ENCODE measurements at regions not wholly inside any gene's neighbourhood (a gene's known extent, or its start where the extent isn't known, plus 50 kb on each side); places are given as distances from the start of the nearest gene placed in this dataset.
"Not testable (repeated sequence)": the region's sequence is repeated elsewhere in the genome, so short reads cannot be mapped to it uniquely, and the experiment has no call there.

- TF ChIP-seq POLR2A, CTCF (IDR thresholded peaks at IDR 0.05): not testable (repeated sequence)
Measured at GRCh38 chr2:111291566-111291965, 170.9 kb downstream of the BCL2L11 start.

Data from stomach (tissue), 4 donors.